Transverse colon (tissue), 4 donors: ENCODE measurements at regions not wholly inside any gene's neighbourhood (a gene's known extent, or its start where the extent isn't known, plus 50 kb on each side); places are given as distances from the start of the nearest gene placed in this dataset.

Source experiments
- DNase-seq: peaks from one replicate; pipeline ENCODE4 v3.0.0-alpha.2; 2019
- H3K27ac ChIP-seq, 4 donors: fragments of 200-600 bp; sonication (generic); 2 replicates each; pipeline ENCODE4 v1.5.1; 2016 to 2018; ENCODE audit warnings: inconsistent platforms in 4 of 4
- H3K27me3 ChIP-seq: fragments of 200-600 bp; sonication (generic); 2 replicates; pipeline ENCODE4 v1.5.1; 2017; ENCODE audit warnings: inconsistent platforms
- H3K36me3 ChIP-seq, 4 donors: fragments of 200-600 bp; sonication (generic); 2 replicates each; pipeline ENCODE4 v1.5.1; 2017 to 2019; ENCODE audit warnings: inconsistent platforms in 4 of 4
- H3K4me1 ChIP-seq, 4 donors: fragments of 200-600 bp; sonication (generic); 2 replicates each; pipeline ENCODE4 v1.5.1; 2017 to 2020; ENCODE audit warnings: inconsistent platforms in 4 of 4
- H3K4me3 ChIP-seq, 4 donors: fragments of 200-600 bp; sonication (generic); 1 replicate in 1 of 4; 2 replicates in 3 of 4; pipeline versions ENCODE4 v1.5.1 to v1.6.1; 2017 to 2019; ENCODE audit warnings: inconsistent platforms in 4 of 4
- H3K9me3 ChIP-seq, 2 donors: fragments of 200-600 bp; sonication (generic); 2 replicates each; pipeline ENCODE4 v1.5.1; 2017 to 2019; ENCODE audit warnings: inconsistent platforms in 2 of 2
- EP300 ChIP-seq: sonication (generic); formaldehyde crosslinking; IDR thresholded peaks from one replicate; pipeline ENCODE4 v1.6.1; 2017; ENCODE audit warnings: antibody characterized with exemption, low read depth
- POLR2A ChIP-seq: fragments of 450-650 bp; IDR thresholded peaks from one replicate; pipeline ENCODE4 v1.6.1; 2016; ENCODE audit warnings: antibody characterized with exemption, mild to moderate bottlenecking, moderate library complexity
- POLR2AphosphoS5 ChIP-seq, 3 donors: sonication (generic); formaldehyde crosslinking; IDR thresholded peaks; one replicate each; pipeline ENCODE4 v1.6.1; 2016; ENCODE audit warnings: antibody characterized with exemption in 3 of 3
- WGBS, 2 donors: methylation state at CpG; one replicate each; pipeline ENCODE4 v1.1.5; 2018; ENCODE audit warnings: low coverage in 1 of 2; 5-methylcytosine and 5-hydroxymethylcytosine counted together
- in situ Hi-C, 4 donors: fragments of 200-750 bp; cut with MboI; loops; one replicate each; pipeline versions ENCODE4 v1.15.0 to v1.15.1; 2017; ENCODE audit warnings: low sequenced_read_pairs in 3 of 4, low pct_ligation_motif_present in 1 of 4, low pct_unique_long_range_greater_than_20kb in 1 of 4
- intact Hi-C: fragments of 100-400 bp; cut with DNase I; formaldehyde crosslinking; loops from one replicate; pipeline ENCODE4 v1.15.1; 2023; ENCODE audit warnings: low total_unique reads
- TF ChIP-seq, protein P1 (sequence below), 5 experiments: fragments of 200-600 bp in 3 of 5; fragments of 450-650 bp in 2 of 5; sonication (generic) in 3 of 5; IDR thresholded peaks; 1 replicate in 2 of 5; 2 replicates in 3 of 5; pipeline ENCODE4 v1.5.1; 2016 to 2017; ENCODE audit warnings: antibody characterized with exemption in 5 of 5, inconsistent platforms in 3 of 5, mild to moderate bottlenecking in 2 of 5, moderate library complexity in 1 of 5

DNA sequence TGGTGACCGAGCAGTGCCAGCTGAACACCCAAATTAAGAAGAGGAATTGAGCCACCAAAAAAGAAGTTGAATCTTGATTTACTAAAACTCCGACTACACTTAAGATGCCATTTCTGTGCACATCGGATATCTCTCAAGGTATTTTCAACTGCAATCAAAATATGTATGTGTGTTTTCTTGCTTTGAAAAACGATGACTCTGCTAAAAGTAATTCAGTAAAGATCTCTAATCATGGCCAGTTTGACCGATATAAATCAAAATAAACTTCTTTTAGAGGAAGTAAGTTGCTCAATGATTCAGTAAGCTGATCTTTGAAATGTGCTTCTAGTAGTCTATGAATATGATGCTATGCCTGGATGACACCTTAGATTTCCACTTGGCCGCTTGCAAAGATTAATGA, 453.5 kb upstream of the TPK1 start:
- in situ Hi-C loops (no loop called here), intact Hi-C loops (no loop called here)
- no peak for DNase-seq
- Histone ChIP-seq H3K4me3 (no peak overlapping the region), H3K27ac (no peak overlapping the region), H3K9me3 (no peaks in the 10 kb centered on the region), H3K27me3 (no peaks in the 10 kb centered on the region), H3K36me3 (no peaks in the 10 kb centered on the region), H3K4me1 (no peaks in the 10 kb centered on the region)
- TF ChIP-seq EP300 (no peak), POLR2A (no peak), POLR2AphosphoS5 (IDR thresholded peaks at IDR 0.05) (no peak)
- TF ChIP-seq, protein P1, sequence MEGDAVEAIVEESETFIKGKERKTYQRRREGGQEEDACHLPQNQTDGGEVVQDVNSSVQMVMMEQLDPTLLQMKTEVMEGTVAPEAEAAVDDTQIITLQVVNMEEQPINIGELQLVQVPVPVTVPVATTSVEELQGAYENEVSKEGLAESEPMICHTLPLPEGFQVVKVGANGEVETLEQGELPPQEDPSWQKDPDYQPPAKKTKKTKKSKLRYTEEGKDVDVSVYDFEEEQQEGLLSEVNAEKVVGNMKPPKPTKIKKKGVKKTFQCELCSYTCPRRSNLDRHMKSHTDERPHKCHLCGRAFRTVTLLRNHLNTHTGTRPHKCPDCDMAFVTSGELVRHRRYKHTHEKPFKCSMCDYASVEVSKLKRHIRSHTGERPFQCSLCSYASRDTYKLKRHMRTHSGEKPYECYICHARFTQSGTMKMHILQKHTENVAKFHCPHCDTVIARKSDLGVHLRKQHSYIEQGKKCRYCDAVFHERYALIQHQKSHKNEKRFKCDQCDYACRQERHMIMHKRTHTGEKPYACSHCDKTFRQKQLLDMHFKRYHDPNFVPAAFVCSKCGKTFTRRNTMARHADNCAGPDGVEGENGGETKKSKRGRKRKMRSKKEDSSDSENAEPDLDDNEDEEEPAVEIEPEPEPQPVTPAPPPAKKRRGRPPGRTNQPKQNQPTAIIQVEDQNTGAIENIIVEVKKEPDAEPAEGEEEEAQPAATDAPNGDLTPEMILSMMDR (IDR thresholded peaks at IDR 0.05) = no peak
- 84 to 87% methylated on average over 6 of the region's 6 CpGs for WGBS, 2 donors

DNA sequence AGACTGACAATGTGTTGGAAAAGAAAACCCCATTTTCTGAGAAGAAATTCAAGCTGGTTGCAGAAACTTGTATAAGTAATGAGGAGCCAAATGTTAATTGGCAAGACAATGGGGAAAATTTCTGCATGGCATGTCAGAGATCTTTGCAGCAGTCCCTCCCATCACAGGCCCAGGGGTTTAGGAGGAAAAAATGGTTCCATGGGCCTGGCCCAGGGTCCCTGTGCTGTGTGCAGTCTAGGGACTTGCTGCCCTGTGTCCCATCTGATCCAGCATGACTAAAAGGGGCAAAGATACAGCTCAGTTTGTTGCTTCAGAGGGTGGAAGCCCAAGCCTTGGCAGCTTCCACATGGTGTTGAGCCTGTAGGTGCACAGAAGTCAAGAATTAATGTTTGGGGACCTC, 440.3 kb upstream of the TPK1 start:
- H3K36me3 ChIP-seq = no peaks in the 10 kb centered on the region
- peaks cover 7 to 18% of the 10 kb centered on the region in 2 donors for H3K9me3 ChIP-seq
- no peak for TF ChIP-seq EP300
- TF ChIP-seq, protein P1 (IDR thresholded peaks at IDR 0.05) = no peak
- no peak for TF ChIP-seq POLR2AphosphoS5 (IDR thresholded peaks at IDR 0.05)
- TF ChIP-seq POLR2A = no peak
- no peak overlapping the region for H3K4me3 ChIP-seq
- in situ Hi-C loops = no loop called here
- no peak for DNase-seq
- H3K27ac ChIP-seq = no peak overlapping the region
- H3K4me1 ChIP-seq = no peaks in the 10 kb centered on the region
- no peaks in the 10 kb centered on the region for H3K27me3 ChIP-seq
- intact Hi-C loops = no loop called here

GRCh38 chr7:145269418-145270161, 433.7 kb upstream of the TPK1 start:
- in situ Hi-C loops = no loop called here
- Histone ChIP-seq H3K9me3 (no peaks in the 10 kb centered on the region), H3K36me3 (no peaks in the 10 kb centered on the region), H3K27me3 (no peaks in the 10 kb centered on the region), H3K27ac (no peak overlapping the region), H3K4me3 (no peak overlapping the region), H3K4me1 (no peaks in the 10 kb centered on the region)
- TF ChIP-seq, protein P1 (IDR thresholded peaks at IDR 0.05) = no peak
- TF ChIP-seq POLR2AphosphoS5 (IDR thresholded peaks at IDR 0.05) (no peak), EP300 (no peak), POLR2A (no peak)
- no peak for DNase-seq
- intact Hi-C loops = no loop called here
- 87% methylated on average over 25 of the region's 28 CpGs; no CpG with 5 or more reads in 1 of the 2 donors for WGBS, 2 donors

- Histone ChIP-seq H3K4me1 (no peaks in the 10 kb centered on the region), H3K27ac (no peak overlapping the region), H3K4me3 (no peak overlapping the region), H3K36me3 (no peaks in the 10 kb centered on the region), H3K27me3 (no peaks in the 10 kb centered on the region), H3K9me3 (no peaks in the 10 kb centered on the region)
- DNase-seq = no peak
- TF ChIP-seq POLR2AphosphoS5 (IDR thresholded peaks at IDR 0.05) = no peak
- TF ChIP-seq, protein P1 (IDR thresholded peaks at IDR 0.05) = no peak
- TF ChIP-seq EP300 = no peak
- no peak for TF ChIP-seq POLR2A
- 77 to 83% methylated on average over 4 of the region's 4 CpGs for WGBS, 2 donors
- intact Hi-C loops (no loop called here), in situ Hi-C loops (no loop called here)
Observed at GRCh38 chr7:145265180-145265579, 429.3 kb upstream of the TPK1 start.
